Gastroesophageal sphincter (tissue), 4 donors: ENCODE measurements at regions not wholly inside any gene's neighbourhood (a gene's known extent, or its start where the extent isn't known, plus 50 kb on each side); places are given as distances from the start of the nearest gene placed in this dataset.
A peak's percentile ranks its signal among the peaks of the same experiment; 100 is the strongest.
"Not testable (repeated sequence)": the region's sequence is repeated elsewhere in the genome, so short reads cannot be mapped to it uniquely, and the experiment has no call there.

Experiments
- ATAC-seq: fragments of 150-250 bp; one replicate; pipeline ENCODE4 v1.9.1; 2016; ENCODE audit warnings: mild to moderate bottlenecking, moderate library complexity
- H3K27ac ChIP-seq, 4 donors: fragments of 200-600 bp; sonication (generic) in 3 of 4; 1 replicate in 3 of 4; 2 replicates in 1 of 4; pipeline ENCODE4 v1.5.1; 2016 to 2019
- H3K27me3 ChIP-seq: fragments of 200-600 bp; sonication (generic); one replicate; pipeline ENCODE4 v1.5.1; 2019
- H3K36me3 ChIP-seq, 2 donors: fragments of 200-600 bp; sonication (generic); one replicate each; pipeline ENCODE4 v1.5.1; 2019; ENCODE audit warnings: control low read depth in 1 of 2
- H3K4me1 ChIP-seq, 3 donors: fragments of 200-600 bp; sonication (generic); 1 replicate in 2 of 3; 2 replicates in 1 of 3; pipeline ENCODE4 v1.5.1; 2016 to 2019; ENCODE audit warnings: control low read depth in 2 of 3
- H3K4me3 ChIP-seq, 2 donors: fragments of 200-600 bp; sonication (generic); one replicate each; pipeline ENCODE4 v1.5.1; 2019; ENCODE audit warnings: mild to moderate bottlenecking in 1 of 2, moderate library complexity in 1 of 2
- H3K9me3 ChIP-seq, 3 donors: fragments of 200-600 bp; sonication (generic); one replicate each; pipeline ENCODE4 v1.5.1; 2017 to 2019; ENCODE audit warnings: control low read depth in 2 of 3
- CTCF ChIP-seq, 4 experiments: fragments of 200-600 bp in 2 of 4; fragments of 450-650 bp in 2 of 4; sonication (generic) in 1 of 4; IDR thresholded peaks; one replicate each; pipeline ENCODE4 v1.5.1; 2017 to 2019; ENCODE audit warnings: antibody characterized with exemption in 4 of 4, mild to moderate bottlenecking in 2 of 4, moderate library complexity in 2 of 4
- EP300 ChIP-seq: sonication (generic); formaldehyde crosslinking; IDR thresholded peaks from one replicate; pipeline ENCODE4 v1.6.1; 2017; ENCODE audit warnings: antibody characterized with exemption, mild to moderate bottlenecking
- POLR2A ChIP-seq, 2 donors: fragments of 450-650 bp; IDR thresholded peaks; one replicate each; pipeline ENCODE4 v1.6.1; 2017; ENCODE audit warnings: antibody characterized with exemption in 2 of 2, mild to moderate bottlenecking in 2 of 2, moderate library complexity in 1 of 2
- POLR2AphosphoS5 ChIP-seq: sonication (generic); formaldehyde crosslinking; IDR thresholded peaks from one replicate; pipeline ENCODE4 v1.6.1; 2017; ENCODE audit warnings: antibody characterized with exemption
- WGBS, 2 donors: methylation state at CpG; one replicate each; pipeline ENCODE4 v1.1.5; 2018; ENCODE audit warnings: low coverage in 1 of 2; 5-methylcytosine and 5-hydroxymethylcytosine counted together

GRCh38 chr7:96819111-96819700 is 109.6 kb upstream of the SEM1 start:
- Histone ChIP-seq H3K36me3 (no peaks in the 10 kb centered on the region), H3K27ac (no peak overlapping the region), H3K27me3 (no peaks in the 10 kb centered on the region), H3K4me3 (no peak overlapping the region), H3K4me1 (no peaks in the 10 kb centered on the region), H3K9me3 (peaks cover 0 to 4% (median 0%) of the 10 kb centered on the region in 3 donors)
- no peak for TF ChIP-seq EP300
- no peak for TF ChIP-seq POLR2AphosphoS5
- no peak for TF ChIP-seq POLR2A (IDR thresholded peaks at IDR 0.05)
- TF ChIP-seq CTCF (IDR thresholded peaks at IDR 0.05): no peak
- ATAC-seq: no peak
- WGBS, 2 donors: 21 to 31% methylated on average over 1 of the region's 1 CpG

GRCh38 chr7:96821131-96821530 is 111.5 kb upstream of the SEM1 start:
- H3K27me3 ChIP-seq, H3K36me3 ChIP-seq, H3K9me3 ChIP-seq, H3K4me1 ChIP-seq, H3K27ac ChIP-seq, ATAC-seq, H3K4me3 ChIP-seq: not testable (repeated sequence)
- 89% methylated on average over 1 of the region's 1 CpG; no CpG with 5 or more reads in 1 of the 2 donors for WGBS, 2 donors

DNA sequence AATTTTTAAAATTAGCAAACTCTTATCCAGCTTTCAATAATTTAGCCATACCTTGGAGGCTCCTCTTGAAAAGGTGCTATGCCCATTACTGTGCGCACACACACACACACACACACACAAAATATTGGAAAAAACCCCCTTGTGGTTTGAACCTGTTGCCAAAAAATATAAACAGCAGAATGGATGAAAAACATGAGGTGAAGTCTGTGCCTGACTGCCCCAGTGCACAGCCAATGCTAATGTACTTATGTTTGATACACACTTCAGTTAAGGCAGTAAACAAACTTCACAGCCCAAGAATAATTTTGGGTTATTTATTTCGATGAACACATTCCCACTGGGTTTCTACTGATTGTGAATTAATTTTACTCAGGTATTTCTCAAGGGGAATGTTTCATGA is 113.2 kb upstream of the SEM1 start:
- Histone ChIP-seq H3K4me3 (no peak overlapping the region), H3K36me3 (no peaks in the 10 kb centered on the region), H3K4me1 (no peaks in the 10 kb centered on the region), H3K27ac (no peak overlapping the region), H3K9me3 (peaks cover 0 to 4% (median 0%) of the 10 kb centered on the region in 3 donors), H3K27me3 (no peaks in the 10 kb centered on the region)
- no peak for ATAC-seq
- 54 to 57% methylated on average over 2 of the region's 2 CpGs for WGBS, 2 donors
- TF ChIP-seq EP300 (no peak), CTCF (IDR thresholded peaks at IDR 0.05) (no peak), POLR2AphosphoS5 (no peak)

- peak; percentile 36 for ATAC-seq
- H3K4me3 ChIP-seq: no peak overlapping the region
- H3K36me3 ChIP-seq: no peaks in the 10 kb centered on the region
- peaks cover 0 to 4% (median 0%) of the 10 kb centered on the region in 3 donors for H3K9me3 ChIP-seq
- H3K27ac ChIP-seq: no peak overlapping the region
- no peaks in the 10 kb centered on the region for H3K4me1 ChIP-seq
- H3K27me3 ChIP-seq: no peaks in the 10 kb centered on the region
- 49 to 66% methylated on average over 4 of the region's 4 CpGs for WGBS, 2 donors
- TF ChIP-seq POLR2AphosphoS5 (no peak), CTCF (IDR thresholded peaks at IDR 0.05) (no peak), EP300 (no peak), POLR2A (IDR thresholded peaks at IDR 0.05) (no peak)
Measured at GRCh38 chr7:96823274-96823673, 113.6 kb upstream of the SEM1 start.

- H3K4me1 ChIP-seq: no peaks in the 10 kb centered on the region
- no peak overlapping the region for H3K27ac ChIP-seq
- ATAC-seq: no peak
- no peaks in the 10 kb centered on the region for H3K36me3 ChIP-seq
- H3K4me3 ChIP-seq: no peak overlapping the region
- H3K27me3 ChIP-seq: no peaks in the 10 kb centered on the region
- 38 to 60% methylated on average over 1 of the region's 1 CpG for WGBS, 2 donors
- peaks cover 0 to 4% (median 0%) of the 10 kb centered on the region in 3 donors for H3K9me3 ChIP-seq
- TF ChIP-seq POLR2AphosphoS5: no peak
- TF ChIP-seq POLR2A (IDR thresholded peaks at IDR 0.05): no peak
- TF ChIP-seq CTCF (IDR thresholded peaks at IDR 0.05): no peak
- no peak for TF ChIP-seq EP300
Measured at GRCh38 chr7:96824686-96825085, 115.0 kb upstream of the SEM1 start.
